ENCODE measurements at regions not wholly inside any gene's neighbourhood (a gene's known extent, or its start where the extent isn't known, plus 50 kb on each side); places are given as distances from the start of the nearest gene placed in this dataset.

DNA sequence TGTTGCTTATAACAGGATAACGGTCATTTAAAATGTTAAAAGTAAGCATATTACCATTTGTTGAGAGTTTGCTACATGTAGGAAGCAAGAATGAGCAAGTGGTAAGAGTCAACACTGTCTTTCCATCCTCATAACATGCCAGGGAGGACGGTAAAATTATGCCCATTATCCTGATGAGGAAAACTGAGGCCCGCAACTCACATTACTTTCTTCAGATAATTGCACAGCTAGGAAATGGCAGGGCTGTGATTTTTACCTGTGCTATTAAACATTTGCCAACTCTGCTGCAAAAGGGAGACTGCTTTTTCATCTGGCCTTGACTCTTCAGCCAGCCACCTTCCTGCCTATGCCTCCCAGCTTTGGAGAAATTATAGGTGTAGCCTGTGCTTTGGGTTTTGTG, 79.8 kb upstream of the BOD1 start:
- intact Hi-C loops (cut with micrococcal nuclease; ENCODE audit: unreplicated experiment) = no loop called here
- TF ChIP-seq, protein P1, sequence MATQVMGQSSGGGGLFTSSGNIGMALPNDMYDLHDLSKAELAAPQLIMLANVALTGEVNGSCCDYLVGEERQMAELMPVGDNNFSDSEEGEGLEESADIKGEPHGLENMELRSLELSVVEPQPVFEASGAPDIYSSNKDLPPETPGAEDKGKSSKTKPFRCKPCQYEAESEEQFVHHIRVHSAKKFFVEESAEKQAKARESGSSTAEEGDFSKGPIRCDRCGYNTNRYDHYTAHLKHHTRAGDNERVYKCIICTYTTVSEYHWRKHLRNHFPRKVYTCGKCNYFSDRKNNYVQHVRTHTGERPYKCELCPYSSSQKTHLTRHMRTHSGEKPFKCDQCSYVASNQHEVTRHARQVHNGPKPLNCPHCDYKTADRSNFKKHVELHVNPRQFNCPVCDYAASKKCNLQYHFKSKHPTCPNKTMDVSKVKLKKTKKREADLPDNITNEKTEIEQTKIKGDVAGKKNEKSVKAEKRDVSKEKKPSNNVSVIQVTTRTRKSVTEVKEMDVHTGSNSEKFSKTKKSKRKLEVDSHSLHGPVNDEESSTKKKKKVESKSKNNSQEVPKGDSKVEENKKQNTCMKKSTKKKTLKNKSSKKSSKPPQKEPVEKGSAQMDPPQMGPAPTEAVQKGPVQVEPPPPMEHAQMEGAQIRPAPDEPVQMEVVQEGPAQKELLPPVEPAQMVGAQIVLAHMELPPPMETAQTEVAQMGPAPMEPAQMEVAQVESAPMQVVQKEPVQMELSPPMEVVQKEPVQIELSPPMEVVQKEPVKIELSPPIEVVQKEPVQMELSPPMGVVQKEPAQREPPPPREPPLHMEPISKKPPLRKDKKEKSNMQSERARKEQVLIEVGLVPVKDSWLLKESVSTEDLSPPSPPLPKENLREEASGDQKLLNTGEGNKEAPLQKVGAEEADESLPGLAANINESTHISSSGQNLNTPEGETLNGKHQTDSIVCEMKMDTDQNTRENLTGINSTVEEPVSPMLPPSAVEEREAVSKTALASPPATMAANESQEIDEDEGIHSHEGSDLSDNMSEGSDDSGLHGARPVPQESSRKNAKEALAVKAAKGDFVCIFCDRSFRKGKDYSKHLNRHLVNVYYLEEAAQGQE (IDR thresholded peaks at IDR 0.05; ENCODE audit: insufficient read depth in 1 of 2, low read depth in 2 of 2, low read length in 1 of 2) = no peak
- TF ChIP-seq POLR2AphosphoS5 (IDR thresholded peaks at IDR 0.05; ENCODE audit: low read depth, low read length) = no peak
- TF ChIP-seq, protein P2, sequence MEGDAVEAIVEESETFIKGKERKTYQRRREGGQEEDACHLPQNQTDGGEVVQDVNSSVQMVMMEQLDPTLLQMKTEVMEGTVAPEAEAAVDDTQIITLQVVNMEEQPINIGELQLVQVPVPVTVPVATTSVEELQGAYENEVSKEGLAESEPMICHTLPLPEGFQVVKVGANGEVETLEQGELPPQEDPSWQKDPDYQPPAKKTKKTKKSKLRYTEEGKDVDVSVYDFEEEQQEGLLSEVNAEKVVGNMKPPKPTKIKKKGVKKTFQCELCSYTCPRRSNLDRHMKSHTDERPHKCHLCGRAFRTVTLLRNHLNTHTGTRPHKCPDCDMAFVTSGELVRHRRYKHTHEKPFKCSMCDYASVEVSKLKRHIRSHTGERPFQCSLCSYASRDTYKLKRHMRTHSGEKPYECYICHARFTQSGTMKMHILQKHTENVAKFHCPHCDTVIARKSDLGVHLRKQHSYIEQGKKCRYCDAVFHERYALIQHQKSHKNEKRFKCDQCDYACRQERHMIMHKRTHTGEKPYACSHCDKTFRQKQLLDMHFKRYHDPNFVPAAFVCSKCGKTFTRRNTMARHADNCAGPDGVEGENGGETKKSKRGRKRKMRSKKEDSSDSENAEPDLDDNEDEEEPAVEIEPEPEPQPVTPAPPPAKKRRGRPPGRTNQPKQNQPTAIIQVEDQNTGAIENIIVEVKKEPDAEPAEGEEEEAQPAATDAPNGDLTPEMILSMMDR (IDR thresholded peaks at IDR 0.05) = no peak
- TF ChIP-seq SIN3A (IDR thresholded peaks at IDR 0.05; ENCODE audit: borderline replicate concordance, insufficient read depth, low read depth, low read length) = no peak
- TF ChIP-seq TCF7L2 (IDR thresholded peaks at IDR 0.05; ENCODE audit: low read depth, low read length) = no peak
- POLR2A ChIA-PET = no interaction called here
- CTCF ChIA-PET = no interaction called here
- ATAC-seq (no peak), DNase-seq (ENCODE audit: low read depth, low spot score) (no peak)
- no peaks in the 10 kb centered on the region for H3K27me3 ChIP-seq (ENCODE audit: control insufficient read depth, insufficient read depth, low read length)
- no peaks in the 10 kb centered on the region for H3K9me3 ChIP-seq (ENCODE audit: control insufficient read depth, insufficient read depth, low read depth, low read length)
- no peaks in the 10 kb centered on the region for H3K36me3 ChIP-seq (ENCODE audit: control insufficient read depth, insufficient read depth, low read length)
- H3K4me3 ChIP-seq (ENCODE audit: low read depth in 2 of 2, low read length in 2 of 2) = no peak overlapping the region
- in situ Hi-C loops (cut with HindIII; ENCODE audit: low pct_unique_long_range_greater_than_20kb, low sequenced_read_pairs) = no loop called here
- BruUV-seq (replicated peaks) = no TSS peak
- no peaks in the 10 kb centered on the region for H3K4me1 ChIP-seq (ENCODE audit: control insufficient read depth, insufficient read depth, low read length)
- no peak overlapping the region for H3K27ac ChIP-seq (ENCODE audit: low read length)

DNA sequence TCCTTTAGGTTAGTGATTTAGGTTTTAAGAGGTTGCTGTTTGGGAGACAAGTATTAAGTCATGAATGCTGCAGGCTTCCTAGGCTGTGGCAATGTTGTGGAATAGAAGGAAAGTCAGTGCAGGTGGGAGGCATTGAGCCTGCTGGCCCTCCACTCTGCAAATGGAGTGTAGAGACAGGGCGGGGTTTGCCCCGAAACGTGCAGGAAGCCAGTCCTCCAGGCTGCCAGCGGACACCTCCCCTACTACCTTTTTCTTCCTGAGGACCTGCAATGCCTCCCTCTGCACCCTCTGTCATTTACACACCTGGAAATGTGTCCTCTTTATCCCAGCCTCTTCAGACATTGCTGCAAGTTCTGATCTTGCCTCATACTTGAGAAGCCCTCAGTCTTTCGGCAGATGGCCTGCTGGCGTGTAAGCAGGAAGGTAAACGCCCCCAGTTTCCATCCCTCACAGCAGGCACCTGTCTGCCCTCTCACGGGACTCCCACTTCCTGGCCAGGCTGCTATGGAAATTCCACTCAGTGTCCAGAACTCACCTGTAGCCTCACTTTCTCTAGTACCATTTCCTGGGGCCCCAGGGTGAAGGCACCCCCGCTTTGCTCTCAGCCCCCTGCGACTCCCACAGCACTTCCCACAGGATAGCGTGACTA, 81.6 kb upstream of the BOD1 start:
- no peak for DNase-seq (ENCODE audit: low read depth, low spot score)
- ChIA-PET POLR2A (interaction anchor here (0.7 kb wide), 1 partner anchor 132 kb away, joined by 3 read pairs; no protein-coding TSS in a partner anchor), CTCF (no interaction called here)
- Histone ChIP-seq H3K9me3 (ENCODE audit: control insufficient read depth, insufficient read depth, low read depth, low read length) (no peaks in the 10 kb centered on the region), H3K4me3 (ENCODE audit: low read depth in 2 of 2, low read length in 2 of 2) (no peak overlapping the region), H3K27ac (ENCODE audit: low read length) (no peak overlapping the region), H3K4me1 (ENCODE audit: control insufficient read depth, insufficient read depth, low read length) (no peaks in the 10 kb centered on the region), H3K27me3 (ENCODE audit: control insufficient read depth, insufficient read depth, low read length) (no peaks in the 10 kb centered on the region), H3K36me3 (ENCODE audit: control insufficient read depth, insufficient read depth, low read length) (no peaks in the 10 kb centered on the region; the same call in 1 of the 2 replicates)
- intact Hi-C loops (cut with micrococcal nuclease; ENCODE audit: unreplicated experiment) = no loop called here
- no TSS peak for BruUV-seq (replicated peaks)
- 0 out of 2 replicates have a peak, but pooled peaks have one; percentile 42 for ATAC-seq
- in situ Hi-C loops (cut with HindIII; ENCODE audit: low pct_unique_long_range_greater_than_20kb, low sequenced_read_pairs) = no loop called here
- no peak for TF ChIP-seq POLR2AphosphoS5 (IDR thresholded peaks at IDR 0.05; ENCODE audit: low read depth, low read length)
- no peak for TF ChIP-seq SIN3A (IDR thresholded peaks at IDR 0.05; ENCODE audit: borderline replicate concordance, insufficient read depth, low read depth, low read length)
- TF ChIP-seq, protein P1 (IDR thresholded peaks at IDR 0.05; ENCODE audit: insufficient read depth in 1 of 2, low read depth in 2 of 2, low read length in 1 of 2) = no peak
- TF ChIP-seq TCF7L2 (IDR thresholded peaks at IDR 0.05; ENCODE audit: low read depth, low read length) = no peak
- TF ChIP-seq, protein P2 (IDR thresholded peaks at IDR 0.05) = no peak
